GM19397 (cell line): ENCODE measurements at regions not wholly inside any gene's neighbourhood (a gene's known extent, or its start where the extent isn't known, plus 50 kb on each side); places are given as distances from the start of the nearest gene placed in this dataset.
"Not testable (repeated sequence)": the region's sequence is repeated elsewhere in the genome, so short reads cannot be mapped to it uniquely, and the experiment has no call there.

ENCODE experiments used
- ATAC-seq: cut with Tn5 transposase; IDR thresholded peaks from one replicate; pipeline ENCODE4 v1.9.1; 2021; ENCODE audit warnings: mild to moderate bottlenecking, moderate library complexity; ENCODE audit not compliant: unreplicated experiment

DNA sequence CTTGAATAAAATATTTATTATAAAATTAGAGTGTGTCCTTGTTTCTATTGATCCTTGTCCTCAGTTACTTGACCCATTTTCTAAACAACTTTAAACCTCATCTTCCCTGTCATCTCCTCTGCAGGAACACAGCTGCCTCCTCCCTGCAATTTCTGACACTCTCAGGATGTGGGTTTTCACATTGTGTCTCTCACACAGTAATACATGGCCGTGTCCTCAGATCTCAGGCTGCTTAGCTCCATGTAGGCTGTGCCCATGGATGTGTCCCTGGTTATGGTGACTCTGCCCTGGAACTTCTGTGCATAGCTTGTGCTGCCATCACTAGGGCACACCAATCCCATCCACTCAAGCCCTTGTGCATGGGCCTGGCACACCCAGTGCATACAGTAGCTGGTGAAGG, 577.1 kb downstream of the GOLGA6L6 start:
- ATAC-seq = not testable (repeated sequence)

DNA sequence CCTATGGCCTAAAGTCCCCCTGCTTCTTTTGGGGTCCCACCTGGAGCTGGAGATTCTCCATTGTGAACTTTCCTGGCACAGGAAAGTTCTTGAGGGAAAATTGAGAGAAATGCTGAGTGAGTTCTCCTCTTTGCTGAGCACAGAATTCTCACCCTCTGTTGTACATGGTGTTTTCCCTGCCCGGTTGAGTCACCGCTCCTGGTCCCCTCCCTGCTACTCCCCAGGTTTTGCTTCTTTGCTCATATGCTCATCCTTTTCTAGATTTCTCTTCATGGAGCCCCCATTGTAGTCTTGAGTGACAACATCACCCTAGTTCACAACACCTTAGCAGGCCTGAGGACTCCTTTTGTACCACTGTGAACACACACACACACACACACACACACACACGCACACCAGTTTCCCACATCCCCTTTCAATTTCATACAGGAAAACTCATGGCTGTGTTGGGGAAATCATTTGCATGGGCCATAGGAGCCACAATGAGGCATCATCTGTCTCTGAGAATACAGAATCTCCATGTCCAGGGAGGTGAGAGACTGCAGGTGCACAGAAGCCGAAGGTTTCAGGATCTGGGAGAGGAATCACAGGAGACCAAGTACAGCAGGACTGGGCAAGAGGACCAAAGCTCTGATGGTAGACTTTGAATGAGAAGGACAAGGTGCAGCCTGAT, 585.3 kb downstream of the GOLGA6L6 start:
- ATAC-seq = no peak

DNA sequence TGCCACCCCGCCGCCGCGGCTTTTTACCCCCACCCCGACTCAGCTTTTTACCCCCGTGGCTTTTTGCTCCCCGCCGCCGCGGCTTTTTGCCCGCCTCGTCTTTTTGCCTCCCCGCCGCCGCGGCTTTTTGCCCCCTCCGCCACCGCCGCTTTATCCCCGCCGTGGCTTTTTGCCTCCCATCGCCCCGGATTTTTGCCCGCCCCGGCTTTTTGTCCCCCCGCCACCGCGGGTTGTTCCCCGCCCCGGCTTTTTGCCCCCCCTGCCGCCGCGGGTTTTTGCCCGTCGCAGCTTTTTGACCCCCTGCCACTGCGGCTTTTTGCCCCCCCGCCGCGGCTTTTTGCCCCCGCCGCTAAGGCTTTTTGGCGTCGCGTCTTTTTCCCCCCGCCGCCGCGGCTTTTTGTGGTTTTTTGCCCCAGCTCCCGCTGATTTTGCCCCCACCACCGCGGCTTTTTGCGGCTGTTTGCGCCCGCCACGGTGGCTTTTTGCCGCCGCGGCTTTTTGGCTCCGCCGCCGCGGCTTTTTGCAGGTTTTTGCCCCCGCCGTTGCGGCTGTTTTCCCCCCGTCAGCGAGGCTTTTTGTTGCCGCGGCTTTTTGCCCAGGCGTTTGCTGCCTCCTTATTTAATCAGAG, 597.2 kb downstream of the GOLGA6L6 start:
- no peak for ATAC-seq

DNA sequence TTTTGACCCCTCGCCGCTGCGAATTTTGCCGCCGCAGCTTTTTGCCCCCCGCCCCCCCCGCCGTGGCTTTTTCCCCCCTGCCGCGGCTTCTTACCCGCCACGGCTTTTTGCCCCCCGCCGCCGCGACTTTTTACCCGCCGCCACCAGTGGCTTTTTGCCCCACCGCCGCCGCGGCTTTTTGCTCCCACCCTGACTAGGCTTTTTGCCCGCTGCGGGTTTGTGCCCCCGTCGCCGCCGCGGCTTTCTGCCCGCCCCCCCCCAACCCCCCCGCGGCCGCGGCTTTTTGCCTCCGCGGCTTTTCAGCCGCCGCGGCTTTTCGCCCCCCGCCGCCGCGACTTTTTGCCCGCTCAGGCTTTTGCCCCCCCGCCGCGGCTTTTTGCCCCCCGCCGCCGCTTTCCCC, 598.1 kb downstream of the GOLGA6L6 start:
- no peak for ATAC-seq

DNA sequence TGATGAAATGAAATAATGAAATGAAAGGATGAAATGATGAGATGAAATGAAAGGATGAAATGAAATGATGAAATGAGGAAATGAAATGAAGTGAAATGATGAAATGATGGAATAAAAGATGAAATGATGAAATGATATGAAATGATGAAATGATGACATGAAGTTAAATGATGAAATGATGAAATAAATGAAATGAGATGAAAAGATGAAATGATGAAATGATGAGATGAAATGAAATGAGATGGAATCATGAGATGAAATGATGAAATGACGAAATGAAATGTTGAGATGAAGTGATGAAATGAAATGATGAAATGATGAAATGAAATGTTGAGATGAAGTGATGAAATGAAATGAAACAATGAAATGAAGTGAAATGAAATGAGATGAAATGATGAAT, 638.3 kb downstream of the GOLGA6L6 start:
- ATAC-seq = not testable (repeated sequence)

DNA sequence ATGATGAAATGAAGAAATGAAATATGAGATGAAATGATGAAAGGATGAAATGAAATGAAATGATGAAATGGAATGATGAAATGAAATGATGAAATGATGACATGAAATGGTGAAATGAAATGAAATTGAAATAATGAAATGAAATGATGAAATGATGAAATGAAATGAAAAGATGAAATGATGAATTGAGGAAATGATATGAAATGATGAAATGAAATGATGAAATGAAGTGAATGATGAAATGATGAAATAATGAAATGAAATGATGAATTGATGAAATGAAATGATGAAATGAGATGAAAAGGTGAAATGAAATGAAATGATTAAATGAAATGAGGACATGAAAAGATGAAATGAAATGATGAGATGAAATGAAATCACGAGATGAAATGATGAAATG, 639.2 kb downstream of the GOLGA6L6 start:
- not testable (repeated sequence) for ATAC-seq

DNA sequence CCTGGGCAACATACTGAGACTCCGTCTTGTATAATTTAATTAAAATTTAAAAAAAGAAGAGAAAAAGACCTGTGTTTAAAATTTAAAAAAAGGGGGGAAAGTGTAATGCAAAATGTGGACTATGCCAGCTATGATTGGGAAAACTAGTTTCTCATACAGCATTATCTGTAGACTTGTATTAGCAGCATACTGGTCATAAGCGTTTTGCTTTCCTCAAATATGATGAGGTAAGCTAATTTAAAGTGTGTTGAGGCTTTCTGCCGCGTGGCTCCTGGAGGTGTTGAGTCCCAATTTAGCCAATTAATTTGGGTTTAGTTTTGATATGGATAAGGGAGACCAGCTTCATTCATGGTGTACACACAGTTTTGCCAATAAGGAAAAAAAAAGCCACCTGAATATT, 640.2 kb downstream of the GOLGA6L6 start:
- ATAC-seq = not testable (repeated sequence)

DNA sequence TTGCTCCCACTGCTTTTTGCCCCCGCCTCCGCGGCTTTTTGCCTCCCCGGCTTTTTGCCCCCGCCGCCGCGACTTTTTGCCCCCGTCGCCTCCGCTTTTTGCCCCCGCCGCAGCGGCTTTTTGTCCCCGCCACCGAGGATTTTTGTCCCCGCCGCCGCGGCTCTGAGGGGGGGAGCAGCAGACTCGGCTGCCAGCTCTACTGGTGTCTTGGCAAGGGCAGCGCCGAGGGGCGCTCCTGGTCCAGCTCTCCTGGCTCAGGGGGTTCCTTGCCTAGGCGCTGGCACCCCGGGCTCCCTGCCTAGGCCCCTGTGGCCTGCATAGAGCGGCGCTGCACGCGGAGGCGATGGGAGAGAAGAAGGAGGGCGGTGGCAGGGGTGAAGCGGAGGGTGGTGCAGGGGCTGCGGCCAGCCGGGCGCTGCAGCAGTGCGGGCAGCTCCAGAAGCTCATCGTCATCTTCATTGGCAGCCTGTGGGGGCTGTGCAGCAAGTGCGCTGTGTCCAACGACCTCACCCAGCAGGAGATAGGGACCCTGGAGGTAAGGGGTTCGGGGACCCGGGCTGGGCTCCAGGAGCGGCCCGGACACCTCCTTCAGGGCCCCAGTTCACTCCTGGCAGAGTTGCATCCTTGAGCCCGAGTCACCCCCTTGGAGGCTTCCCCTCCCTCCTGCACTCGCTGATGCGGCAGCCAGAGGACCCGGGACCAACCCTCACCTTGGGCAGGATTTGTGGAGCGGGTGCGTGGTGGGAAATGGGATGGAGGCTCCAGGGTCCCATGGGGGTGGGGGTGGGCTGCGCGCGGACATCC, 642.4 kb downstream of the GOLGA6L6 start:
- ATAC-seq = no peak

DNA sequence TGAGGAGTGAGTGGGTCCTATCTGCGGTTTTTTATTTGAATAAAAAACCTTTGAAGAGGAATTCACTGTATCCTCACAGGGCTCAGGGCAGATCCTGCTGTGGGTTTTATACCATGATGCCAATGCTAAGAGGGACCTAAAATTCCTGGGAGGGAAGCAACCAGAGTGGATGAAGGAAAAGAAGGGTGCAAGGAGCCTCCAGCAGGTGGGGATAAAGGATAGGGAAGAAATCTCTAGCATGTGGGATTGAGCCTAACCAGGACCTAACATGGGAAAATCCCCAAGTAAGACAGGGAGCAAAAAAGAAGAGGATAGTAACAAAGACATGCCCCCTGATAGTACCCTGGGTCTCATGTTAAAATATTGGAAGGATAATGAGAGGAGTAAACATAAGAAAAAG, 652.8 kb downstream of the GOLGA6L6 start:
- not testable (repeated sequence) for ATAC-seq

DNA sequence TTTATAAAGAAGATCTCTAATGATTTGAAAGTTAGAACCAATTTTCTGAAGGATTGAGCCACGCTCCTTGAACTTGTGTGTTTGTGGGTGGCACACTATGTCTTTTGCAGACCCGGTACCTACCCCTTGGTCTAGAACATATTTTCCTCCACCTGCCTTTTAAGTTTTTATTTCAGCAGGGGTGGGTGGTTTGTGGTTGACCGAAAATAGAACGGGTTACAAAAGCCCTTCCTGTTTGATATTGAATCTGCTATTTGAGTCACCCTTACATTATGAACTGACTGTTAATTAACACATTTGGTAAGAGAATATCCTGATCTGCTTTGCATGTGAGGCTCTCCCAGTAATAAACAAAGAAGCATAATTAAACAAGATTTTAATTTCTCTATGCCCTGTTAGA, 697.5 kb downstream of the GOLGA6L6 start:
- ATAC-seq = not testable (repeated sequence)
